ENCODE measurements at regions not wholly inside any gene's neighbourhood (a gene's known extent, or its start where the extent isn't known, plus 50 kb on each side); places are given as distances from the start of the nearest gene placed in this dataset.

GRCh38 chr16:66014221-66014620 lies 352.3 kb upstream of the CDH5 start:
- DNase-seq: no peak
- Mint-ChIP-seq H3K4me3 (no peak overlapping the region), H3K9me3 (peaks cover 6% of the 10 kb centered on the region), H3K4me1 (no peaks in the 10 kb centered on the region), H3K27ac (no peak overlapping the region), H3K36me3 (ENCODE audit: low read depth) (no peaks in the 10 kb centered on the region), H3K27me3 (ENCODE audit: insufficient read depth) (no peaks in the 10 kb centered on the region)
- Histone ChIP-seq H3K27me3 (ENCODE audit: control insufficient read depth, insufficient read depth, low read length, poor library complexity, severe bottlenecking) (no peaks in the 10 kb centered on the region), H3K9me3 (ENCODE audit: control insufficient read depth, low read length) (peaks cover 10% of the 10 kb centered on the region), H3K27ac (ENCODE audit: low read depth, low read length) (no peak overlapping the region), H3K9ac (ENCODE audit: extremely low read depth, low read length, poor library complexity, severe bottlenecking) (no peak overlapping the region), H3K4me1 (ENCODE audit: control insufficient read depth, insufficient read depth, low read length) (no peaks in the 10 kb centered on the region), H3K4me3 (ENCODE audit: low read length) (no peak overlapping the region), H3K36me3 (ENCODE audit: control insufficient read depth, insufficient read depth, low read length) (no peaks in the 10 kb centered on the region)
- TF ChIP-seq, protein P1, sequence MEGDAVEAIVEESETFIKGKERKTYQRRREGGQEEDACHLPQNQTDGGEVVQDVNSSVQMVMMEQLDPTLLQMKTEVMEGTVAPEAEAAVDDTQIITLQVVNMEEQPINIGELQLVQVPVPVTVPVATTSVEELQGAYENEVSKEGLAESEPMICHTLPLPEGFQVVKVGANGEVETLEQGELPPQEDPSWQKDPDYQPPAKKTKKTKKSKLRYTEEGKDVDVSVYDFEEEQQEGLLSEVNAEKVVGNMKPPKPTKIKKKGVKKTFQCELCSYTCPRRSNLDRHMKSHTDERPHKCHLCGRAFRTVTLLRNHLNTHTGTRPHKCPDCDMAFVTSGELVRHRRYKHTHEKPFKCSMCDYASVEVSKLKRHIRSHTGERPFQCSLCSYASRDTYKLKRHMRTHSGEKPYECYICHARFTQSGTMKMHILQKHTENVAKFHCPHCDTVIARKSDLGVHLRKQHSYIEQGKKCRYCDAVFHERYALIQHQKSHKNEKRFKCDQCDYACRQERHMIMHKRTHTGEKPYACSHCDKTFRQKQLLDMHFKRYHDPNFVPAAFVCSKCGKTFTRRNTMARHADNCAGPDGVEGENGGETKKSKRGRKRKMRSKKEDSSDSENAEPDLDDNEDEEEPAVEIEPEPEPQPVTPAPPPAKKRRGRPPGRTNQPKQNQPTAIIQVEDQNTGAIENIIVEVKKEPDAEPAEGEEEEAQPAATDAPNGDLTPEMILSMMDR (conservative IDR thresholded peaks at IDR 0.05): no peak
- 94% methylated on average over 2 of the region's 2 CpGs; no CpG with 5 or more reads in 1 of the 2 experiments for WGBS, 2 experiments (ENCODE audit: insufficient coverage in 1 of 2, insufficient read length in 1 of 2)

DNA sequence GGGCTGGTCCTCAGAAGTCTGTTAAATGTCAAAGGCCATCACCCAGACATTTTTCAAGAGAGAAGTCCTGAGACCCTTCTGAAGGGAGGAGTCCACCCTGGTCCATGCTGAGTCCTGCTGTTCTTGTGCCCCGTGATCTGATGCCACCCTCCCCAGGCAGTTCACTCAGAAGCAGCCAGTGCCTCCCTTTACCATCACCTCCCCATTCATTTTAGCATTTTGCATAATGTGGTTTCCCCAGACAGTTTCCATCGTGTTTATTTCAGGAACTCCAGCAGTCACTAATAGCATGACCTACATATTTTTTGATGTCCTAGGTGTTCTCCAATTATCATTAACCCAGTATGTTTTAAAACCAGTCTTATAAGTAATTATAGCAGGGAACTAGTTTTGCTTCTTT lies 353.0 kb upstream of the CDH5 start:
- Histone ChIP-seq H3K4me1 (ENCODE audit: control insufficient read depth, insufficient read depth, low read length) (no peaks in the 10 kb centered on the region), H3K27ac (ENCODE audit: low read depth, low read length) (no peak overlapping the region), H3K9ac (ENCODE audit: extremely low read depth, low read length, poor library complexity, severe bottlenecking) (no peak overlapping the region), H3K9me3 (ENCODE audit: control insufficient read depth, low read length) (peaks cover 3% of the 10 kb centered on the region), H3K36me3 (ENCODE audit: control insufficient read depth, insufficient read depth, low read length) (no peaks in the 10 kb centered on the region), H3K4me3 (ENCODE audit: low read length) (no peak overlapping the region), H3K27me3 (ENCODE audit: control insufficient read depth, insufficient read depth, low read length, poor library complexity, severe bottlenecking) (no peaks in the 10 kb centered on the region)
- no peak for DNase-seq
- WGBS, 2 experiments (ENCODE audit: insufficient coverage in 1 of 2, insufficient read length in 1 of 2): 98 to 100% methylated on average over 2 of the region's 2 CpGs
- no peaks in the 10 kb centered on the region for H3K4me1 Mint-ChIP-seq
- peaks cover 4% of the 10 kb centered on the region for H3K9me3 Mint-ChIP-seq
- TF ChIP-seq, protein P1 (conservative IDR thresholded peaks at IDR 0.05): no peak
- no peak overlapping the region for H3K4me3 Mint-ChIP-seq
- H3K36me3 Mint-ChIP-seq (ENCODE audit: low read depth): no peaks in the 10 kb centered on the region
- H3K27me3 Mint-ChIP-seq (ENCODE audit: insufficient read depth): no peaks in the 10 kb centered on the region
- H3K27ac Mint-ChIP-seq: no peak overlapping the region

- TF ChIP-seq, protein P1 (conservative IDR thresholded peaks at IDR 0.05): no peak
- H3K36me3 Mint-ChIP-seq (ENCODE audit: low read depth): no peaks in the 10 kb centered on the region
- WGBS, 2 experiments (ENCODE audit: insufficient coverage in 1 of 2, insufficient read length in 1 of 2): 92 to 94% methylated on average over 2 to 4 of the region's 4 CpGs
Measured at GRCh38 chr16:66008136-66008535, 358.4 kb upstream of the CDH5 start.

More at GRCh38 chr16:66008136-66008535, 358.4 kb upstream of the CDH5 start:
- Histone ChIP-seq H3K4me3 (ENCODE audit: low read length) (no peak overlapping the region), H3K27me3 (ENCODE audit: control insufficient read depth, insufficient read depth, low read length, poor library complexity, severe bottlenecking) (no peaks in the 10 kb centered on the region), H3K27ac (ENCODE audit: low read depth, low read length) (no peak overlapping the region), H3K9me3 (ENCODE audit: control insufficient read depth, low read length) (no peaks in the 10 kb centered on the region), H3K9ac (ENCODE audit: extremely low read depth, low read length, poor library complexity, severe bottlenecking) (no peak overlapping the region), H3K4me1 (ENCODE audit: control insufficient read depth, insufficient read depth, low read length) (no peaks in the 10 kb centered on the region), H3K36me3 (ENCODE audit: control insufficient read depth, insufficient read depth, low read length) (no peaks in the 10 kb centered on the region)
- DNase-seq: no peak
- no peak overlapping the region for H3K4me3 Mint-ChIP-seq
- no peak overlapping the region for H3K27ac Mint-ChIP-seq
- no peaks in the 10 kb centered on the region for H3K9me3 Mint-ChIP-seq
- H3K27me3 Mint-ChIP-seq (ENCODE audit: insufficient read depth): no peaks in the 10 kb centered on the region
- no peaks in the 10 kb centered on the region for H3K4me1 Mint-ChIP-seq

All from endodermal cell (in vitro differentiated cells).